SU-DHL-6 (cell line): ENCODE measurements at regions not wholly inside any gene's neighbourhood (a gene's known extent, or its start where the extent isn't known, plus 50 kb on each side); places are given as distances from the start of the nearest gene placed in this dataset.

ENCODE experiments used
- H2AFZ ChIP-seq: fragments of 200-600 bp; sonication (generic); 2 replicates; pipeline ENCODE4 v1.6.1; 2014; ENCODE audit warnings: low read depth, mild to moderate bottlenecking, moderate library complexity, mixed read lengths, antibody characterized with exemption, low read length; ENCODE audit not compliant: severe bottlenecking
- H3F3A ChIP-seq: fragments of 200-600 bp; shearing (Covaris generic); 2 replicates; pipeline ENCODE4 v1.6.0; 2016; ENCODE audit warnings: antibody characterized with exemption, mild to moderate bottlenecking; ENCODE audit not compliant: insufficient read depth
- H3K27ac ChIP-seq: fragments of 200-600 bp; sonication (generic); 2 replicates; pipeline ENCODE4 v1.5.1; 2016; ENCODE audit warnings: low read depth, mild to moderate bottlenecking, low read length, moderate library complexity, mixed read lengths
- H3K27me3 ChIP-seq: fragments of 200-600 bp; sonication (generic), shearing (Covaris generic); 2 replicates; pipeline ENCODE4 v1.6.0; 2014; ENCODE audit warnings: mild to moderate bottlenecking, low read length
- H3K36me3 ChIP-seq: fragments of 200-600 bp; sonication (generic); 2 replicates; pipeline ENCODE4 v1.6.1; 2014; ENCODE audit warnings: mild to moderate bottlenecking, low read length, mixed read lengths
- H3K4me2 ChIP-seq: fragments of 300-600, 200-600 bp; shearing (Covaris generic), sonication (generic); 2 replicates; pipeline ENCODE4 v1.6.0; 2014; ENCODE audit warnings: low read length, low read depth, mild to moderate bottlenecking; ENCODE audit not compliant: poor library complexity, severe bottlenecking
- H3K4me3 ChIP-seq: fragments of 200-600 bp; sonication (generic); 2 replicates; pipeline ENCODE4 v1.5.1; 2014; ENCODE audit warnings: antibody characterized with exemption, low read length, mild to moderate bottlenecking, mixed read lengths; ENCODE audit not compliant: insufficient read depth, poor library complexity, severe bottlenecking
- H3K79me2 ChIP-seq: fragments of 200-600 bp; sonication (generic); 2 replicates; pipeline ENCODE4 v1.6.1; 2014; ENCODE audit warnings: mild to moderate bottlenecking, low read length, moderate library complexity; ENCODE audit not compliant: insufficient read depth
- H3K9ac ChIP-seq: fragments of 200-600 bp; sonication (generic); 2 replicates; pipeline ENCODE4 v1.7.0; 2014; ENCODE audit warnings: mild to moderate bottlenecking, low read length
- H3K9me2 ChIP-seq: fragments of 200-600 bp; sonication (generic); replicated peaks from 2 replicates; pipeline ENCODE4 v1.6.1; 2014; ENCODE audit warnings: low read length; ENCODE audit not compliant: insufficient read depth
- H3K9me3 ChIP-seq: fragments of 200-600 bp; sonication (generic); 2 replicates; pipeline ENCODE4 v1.6.1; 2014; ENCODE audit warnings: low read length, mixed read lengths; ENCODE audit not compliant: insufficient read depth
- H4K20me1 ChIP-seq: fragments of 200-600 bp; sonication (generic); 2 replicates; pipeline ENCODE4 v1.6.1; 2014; ENCODE audit warnings: low read depth, mild to moderate bottlenecking, antibody characterized with exemption, low read length, moderate library complexity, mixed read lengths
- CTCF ChIP-seq: fragments of 200-600 bp; sonication (generic); IDR thresholded peaks from one replicate; pipeline ENCODE4 v1.5.1; 2017; ENCODE audit warnings: antibody characterized with exemption, mild to moderate bottlenecking, low read length, moderate library complexity; ENCODE audit not compliant: insufficient read depth, poor library complexity, severe bottlenecking
- EZH2phosphoT487 ChIP-seq: fragments of 200-600 bp; sonication (generic), shearing (Covaris generic); conservative IDR thresholded peaks from 2 replicates; pipeline ENCODE4 v1.6.1; 2018; ENCODE audit warnings: mild to moderate bottlenecking, antibody characterized with exemption, low read length, moderate library complexity, mixed read lengths

GRCh38 chr2:64291181-64291580 lies 147.0 kb upstream of the PELI1 start:
- Histone ChIP-seq H3K27me3 (no peaks in the 10 kb centered on the region), H3K9ac (no peak overlapping the region), H3K4me2 (no peak overlapping the region), H3K9me3 (no peaks in the 10 kb centered on the region), H3K27ac (no peak overlapping the region), H3F3A (no peaks in the 10 kb centered on the region), H4K20me1 (no peaks in the 10 kb centered on the region), H2AFZ (no peak overlapping the region), H3K9me2 (no peaks in the 10 kb centered on the region), H3K4me3 (no peak overlapping the region), H3K36me3 (no peaks in the 10 kb centered on the region), H3K79me2 (no peaks in the 10 kb centered on the region)
- TF ChIP-seq EZH2phosphoT487 = no peak
- TF ChIP-seq CTCF = no peak

- H3K4me2 ChIP-seq = no peak overlapping the region
Measured at GRCh38 chr2:64295326-64296139, 151.3 kb upstream of the PELI1 start.

GRCh38 chr2:64296140-64296480 lies 151.9 kb upstream of the PELI1 start:
- no peaks in the 10 kb centered on the region for H3K9me3 ChIP-seq
- H3K27me3 ChIP-seq = no peaks in the 10 kb centered on the region
- no peak overlapping the region for H2AFZ ChIP-seq
- no peaks in the 10 kb centered on the region for H3K36me3 ChIP-seq
- no peak overlapping the region for H3K4me3 ChIP-seq
- H3K9ac ChIP-seq = no peak overlapping the region
- no peak overlapping the region for H3K27ac ChIP-seq
- no peaks in the 10 kb centered on the region for H3K9me2 ChIP-seq
- no peaks in the 10 kb centered on the region for H3K79me2 ChIP-seq
- H4K20me1 ChIP-seq = no peaks in the 10 kb centered on the region
- no peak overlapping the region for H3K4me2 ChIP-seq
- H3F3A ChIP-seq = no peaks in the 10 kb centered on the region
- TF ChIP-seq EZH2phosphoT487 (no peak), CTCF (no peak)

More at GRCh38 chr2:64295326-64296139, 151.3 kb upstream of the PELI1 start:
- Histone ChIP-seq H3K27me3 (no peaks in the 10 kb centered on the region), H3K36me3 (no peaks in the 10 kb centered on the region), H2AFZ (no peak overlapping the region), H3K9me3 (no peaks in the 10 kb centered on the region), H3K79me2 (no peaks in the 10 kb centered on the region), H3K9me2 (no peaks in the 10 kb centered on the region), H3K9ac (no peak overlapping the region), H3K4me3 (no peak overlapping the region), H3K27ac (no peak overlapping the region), H3F3A (no peaks in the 10 kb centered on the region), H4K20me1 (no peaks in the 10 kb centered on the region)
- TF ChIP-seq EZH2phosphoT487 (no peak), CTCF (no peak)
